Stimulated activated CD4-positive, alpha-beta T cell treated with anti-CD3 and anti-CD28 coated beads, Interleukin-1b, Interleukin-23, amount 100 ng/mL, for 4 hours (primary cell): ENCODE measurements at regions not wholly inside any gene's neighbourhood (a gene's known extent, or its start where the extent isn't known, plus 50 kb on each side); places are given as distances from the start of the nearest gene placed in this dataset.
"Not testable (repeated sequence)": the region's sequence is repeated elsewhere in the genome, so short reads cannot be mapped to it uniquely, and the experiment has no call there.

Source experiments
- DNase-seq, 2 donors: peaks; one replicate each; pipeline ENCODE4 v3.0.0-alpha.2; 2020; ENCODE audit warnings: low read depth in 2 of 2

GRCh38 chr2:37758141-37758601 is 86.7 kb upstream of the CDC42EP3 start:
- DNase-seq = not testable (repeated sequence)

DNA sequence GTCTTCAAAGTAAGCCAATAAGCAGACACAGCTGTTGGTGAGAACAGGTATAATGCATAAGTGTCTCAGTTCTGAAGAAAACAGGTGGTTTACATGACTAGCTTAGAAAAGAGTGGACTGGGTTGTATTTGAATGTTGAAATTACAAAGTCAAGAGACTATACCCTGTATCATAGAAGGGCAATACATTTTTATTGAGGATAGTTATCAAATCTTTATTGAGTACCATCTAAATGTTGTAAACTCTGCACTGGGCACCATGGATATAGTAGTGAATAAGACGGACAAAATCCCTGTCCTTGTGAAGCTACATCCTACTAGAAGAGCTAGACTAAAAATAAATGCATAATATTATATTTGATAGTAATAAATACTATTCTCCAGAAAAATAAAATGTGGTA is 88.5 kb upstream of the CDC42EP3 start:
- DNase-seq = not testable (repeated sequence)

GRCh38 chr2:37760471-37760870 is 89.0 kb upstream of the CDC42EP3 start:
- no peak for DNase-seq

DNA sequence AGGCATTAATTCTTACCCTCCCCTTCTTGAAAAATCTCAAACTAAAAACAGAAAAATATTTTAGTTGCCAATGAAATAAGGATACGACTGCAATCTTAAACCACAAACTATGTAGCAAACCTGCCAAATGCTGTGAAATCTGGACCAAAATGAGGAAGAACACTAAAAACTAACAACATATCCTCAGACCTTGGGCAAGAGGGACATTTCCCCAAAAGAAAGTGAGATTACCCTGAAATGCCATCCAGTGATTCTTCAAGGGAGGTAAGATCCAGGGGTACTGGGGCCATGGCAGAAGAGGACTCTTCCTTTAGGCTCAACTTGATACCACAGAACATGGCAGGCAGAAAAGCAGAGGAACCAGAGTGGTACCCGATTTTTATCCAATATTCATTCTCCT is 90.8 kb upstream of the CDC42EP3 start:
- DNase-seq = not testable (repeated sequence)

- no peak for DNase-seq
Measured at GRCh38 chr2:37764739-37765138, 93.3 kb upstream of the CDC42EP3 start.

DNA sequence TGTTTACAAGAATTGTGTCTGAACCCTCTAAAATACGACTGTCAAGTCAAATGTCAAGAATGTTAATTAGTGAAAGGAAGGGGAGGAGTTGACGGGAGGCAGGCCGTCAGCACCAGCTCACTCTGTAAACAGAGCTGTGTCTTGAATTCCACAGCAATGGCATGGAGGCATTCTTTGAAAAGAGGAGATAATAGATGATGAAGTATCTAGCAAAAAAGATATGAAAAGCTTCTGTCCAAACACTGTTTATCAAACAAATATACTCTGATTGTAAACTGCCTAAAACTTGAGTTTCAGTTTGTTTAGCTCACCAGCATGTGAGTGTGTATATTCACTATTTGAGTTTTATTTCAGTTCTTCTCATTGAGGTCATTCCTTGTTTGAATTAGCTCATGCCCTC is 94.7 kb upstream of the CDC42EP3 start:
- DNase-seq = no peak

DNA sequence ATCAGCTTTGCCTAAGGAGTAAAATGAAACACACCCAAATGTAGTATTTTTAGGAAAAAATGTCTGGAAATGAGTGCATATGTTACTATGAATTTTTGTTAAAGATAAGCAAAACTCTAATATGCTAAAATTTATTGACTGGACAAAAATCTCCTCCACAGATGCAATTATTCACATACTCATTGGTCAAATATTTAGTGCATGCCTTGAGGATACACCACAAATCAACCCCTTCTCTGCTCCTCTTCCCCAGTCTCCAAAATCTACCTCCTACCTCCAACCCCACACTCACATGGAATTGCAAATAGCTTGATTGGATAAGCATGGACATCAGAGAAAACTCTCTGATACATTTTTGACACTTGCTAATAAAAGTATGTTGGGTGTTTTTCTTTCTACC is 95.6 kb upstream of the CDC42EP3 start:
- no peak for DNase-seq

DNA sequence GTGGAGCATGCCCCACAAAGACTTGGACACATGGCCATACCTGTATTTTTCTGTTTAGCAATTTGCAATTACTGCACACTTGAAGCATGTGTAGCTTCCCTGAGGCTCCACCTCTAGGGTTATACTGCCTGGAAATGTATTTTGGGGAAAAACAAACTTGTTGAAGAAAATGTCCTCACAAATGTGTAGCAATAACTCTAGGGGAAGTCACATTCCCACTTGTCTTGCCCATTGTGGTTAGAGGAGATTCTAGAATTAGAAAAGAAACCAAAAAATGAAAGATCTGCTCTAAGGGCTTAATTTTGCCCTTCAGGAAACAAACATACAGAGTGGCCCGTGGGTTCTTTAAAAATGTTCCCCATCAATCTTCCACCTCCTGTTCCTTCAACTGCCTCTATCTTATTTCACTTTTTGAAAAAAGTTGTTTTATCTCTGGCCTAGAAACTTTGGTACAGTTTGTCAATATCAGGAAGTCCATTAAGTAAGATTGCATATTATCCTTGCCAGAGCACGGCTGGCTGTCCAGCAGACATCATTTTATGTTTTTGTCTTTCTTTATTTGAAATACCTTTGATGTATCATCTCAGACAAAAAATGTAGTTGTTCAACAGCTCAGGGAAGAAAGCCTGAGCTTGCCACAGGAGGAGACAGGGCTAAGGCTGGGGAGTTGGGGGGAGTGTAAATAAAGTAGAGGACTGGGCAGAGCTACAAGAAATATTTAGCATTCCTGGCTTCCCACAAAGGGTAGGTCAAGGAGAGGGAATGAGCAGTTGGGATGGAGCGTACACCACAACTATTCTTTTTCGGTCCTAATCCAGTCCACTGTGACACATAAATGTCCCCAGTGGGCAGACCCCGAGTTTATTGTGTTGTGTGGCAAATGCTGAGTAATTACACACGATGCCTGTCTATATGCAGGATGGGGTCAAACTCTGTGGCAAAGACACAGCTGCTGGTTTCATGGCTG is 96.8 kb upstream of the CDC42EP3 start:
- DNase-seq = no peak

- DNase-seq = no peak
Measured at GRCh38 chr2:37769551-37769950, 98.1 kb upstream of the CDC42EP3 start.

- no peak for DNase-seq
Measured at GRCh38 chr2:37770797-37771196, 99.4 kb upstream of the CDC42EP3 start.

DNA sequence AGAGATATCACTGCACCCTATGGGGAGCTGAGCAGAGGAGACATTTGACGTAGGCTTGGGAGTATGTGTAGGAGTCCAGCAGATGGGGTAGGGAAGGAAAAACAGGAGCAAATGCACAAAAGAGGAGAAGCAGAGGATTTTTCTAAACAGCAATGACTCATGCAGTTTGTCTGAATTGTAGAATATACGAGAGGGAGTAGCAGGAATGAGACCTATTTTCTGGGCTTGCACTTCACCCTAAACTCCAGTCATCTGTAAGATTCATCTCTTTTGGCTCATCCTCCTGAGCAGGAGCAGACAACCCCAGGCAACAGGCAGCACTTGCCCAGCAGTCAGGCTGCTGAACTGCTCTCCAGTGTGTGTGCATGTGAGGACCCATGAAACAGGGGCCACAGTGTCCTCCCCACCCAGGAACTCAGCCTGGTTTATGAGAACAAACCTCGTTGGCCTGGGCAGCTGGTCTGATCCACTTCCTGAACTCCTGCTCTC is 100.2 kb upstream of the CDC42EP3 start:
- DNase-seq = no peak

DNA sequence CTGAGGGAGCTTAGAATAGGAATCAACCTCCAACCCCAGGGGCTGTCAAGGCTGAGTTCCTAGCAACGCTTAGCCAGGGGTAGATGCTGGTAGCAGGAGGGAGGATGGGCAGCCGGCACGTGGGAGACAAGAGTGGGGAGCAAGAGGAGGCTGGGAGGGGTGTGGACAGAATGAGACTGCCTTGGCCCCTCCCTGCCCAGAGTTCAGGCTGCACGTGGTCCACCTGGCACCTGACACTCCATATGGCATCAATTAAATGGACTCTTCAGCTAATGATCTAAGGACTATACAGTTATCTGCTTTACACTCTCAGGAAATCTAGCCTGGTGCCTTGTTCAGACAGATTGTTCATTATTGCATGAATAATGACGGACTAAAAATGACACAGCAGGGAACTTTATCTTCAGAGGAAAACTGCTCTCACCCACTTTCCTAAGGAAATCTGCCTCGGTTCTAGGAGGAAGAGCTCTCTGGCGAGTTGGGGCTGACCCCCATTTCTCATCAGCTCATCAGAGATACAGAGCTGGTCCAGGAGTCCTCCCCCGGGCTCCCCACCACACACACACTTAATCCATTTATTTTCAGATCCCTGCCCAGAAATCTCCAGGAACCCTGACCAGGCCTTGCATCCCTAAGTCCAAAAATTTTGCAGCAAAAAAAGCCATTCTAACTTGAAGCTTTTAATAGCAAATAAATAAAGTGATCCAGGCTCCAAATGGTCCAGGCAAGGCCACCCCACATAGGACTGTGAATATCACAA is 102.1 kb upstream of the CDC42EP3 start:
- DNase-seq = no peak

GRCh38 chr2:37774171-37774944 is 102.9 kb upstream of the CDC42EP3 start:
- not testable (repeated sequence) for DNase-seq

- no peak for DNase-seq
Measured at GRCh38 chr2:37774976-37775907, 103.8 kb upstream of the CDC42EP3 start.

GRCh38 chr2:37775908-37776250 is 104.4 kb upstream of the CDC42EP3 start:
- DNase-seq = no peak

DNA sequence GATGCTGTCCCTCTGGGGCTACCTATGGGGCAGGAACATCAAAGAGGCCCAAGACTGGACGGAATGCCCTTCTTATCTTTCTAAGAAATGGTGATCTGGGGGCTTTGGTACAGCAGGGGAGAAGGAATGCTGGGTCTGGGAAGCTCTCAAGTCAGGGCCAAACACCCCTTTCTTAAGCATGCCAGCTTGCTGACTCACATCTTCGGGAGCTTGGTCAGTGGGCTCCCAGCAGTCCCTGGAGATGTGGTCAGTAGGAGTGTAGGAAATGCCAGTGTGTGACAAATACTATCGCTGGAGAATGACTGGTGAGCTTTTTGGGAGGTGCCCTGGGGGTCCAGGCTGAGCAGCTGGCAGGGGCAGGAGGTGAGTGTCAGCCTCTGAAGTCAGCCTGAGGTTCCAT is 105.0 kb upstream of the CDC42EP3 start:
- no peak for DNase-seq

- DNase-seq = no peak
Measured at GRCh38 chr2:37779139-37779538, 107.7 kb upstream of the CDC42EP3 start.

DNA sequence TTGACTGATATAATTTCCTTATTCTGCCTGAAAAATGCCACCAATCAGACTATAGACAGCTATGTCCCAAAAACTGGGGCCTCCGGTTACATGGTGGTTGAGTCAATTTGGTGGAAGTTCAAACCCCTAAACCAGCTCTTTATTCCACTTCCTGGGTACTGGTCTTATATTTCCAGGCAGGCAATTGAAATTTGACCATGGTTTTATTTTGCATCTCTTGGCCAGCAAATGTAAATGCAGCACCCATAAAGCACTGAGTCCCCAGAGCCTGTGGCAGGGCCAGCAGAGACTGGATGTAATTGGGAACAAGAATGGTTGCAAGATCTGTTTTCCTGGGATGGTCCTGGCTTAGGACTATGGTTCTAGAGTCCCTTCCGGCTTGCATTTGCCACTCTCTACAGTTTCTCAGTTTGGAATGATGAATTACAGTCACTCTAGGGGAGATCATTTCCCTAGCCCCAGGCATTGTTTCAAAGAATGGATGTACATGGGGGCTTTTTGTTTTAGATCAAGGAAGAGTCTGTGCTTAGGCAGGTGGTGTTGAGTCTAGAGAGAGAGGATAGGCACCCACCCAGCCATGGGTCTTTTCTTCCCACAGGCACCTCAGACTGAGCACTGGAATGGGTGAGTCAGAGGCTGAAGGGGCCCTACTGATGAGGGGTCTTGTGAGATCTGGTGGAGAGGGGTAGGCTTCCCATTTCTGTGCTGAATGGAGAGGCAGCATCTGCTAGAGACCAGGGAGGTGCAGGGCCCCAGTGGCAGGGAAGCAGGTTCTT is 108.4 kb upstream of the CDC42EP3 start:
- no peak for DNase-seq

GRCh38 chr2:37780387-37780676 is 108.9 kb upstream of the CDC42EP3 start:
- DNase-seq = no peak

- DNase-seq = no peak
Measured at GRCh38 chr2:37781028-37781427, 109.6 kb upstream of the CDC42EP3 start.
